Activated naive CD8-positive, alpha-beta T cell treated with anti-CD3 and anti-CD28 coated beads for 36 hours (primary cell): ENCODE measurements at regions not wholly inside any gene's neighbourhood (a gene's known extent, or its start where the extent isn't known, plus 50 kb on each side); places are given as distances from the start of the nearest gene placed in this dataset.

Experiments used
- DNase-seq: peaks from one replicate; pipeline ENCODE4 v3.0.0; 2021
- H3K27ac Mint-ChIP-seq: one replicate; pipeline ENCODE4 v1.8.0; 2022; ENCODE audit warnings: mild to moderate bottlenecking, moderate library complexity, mixed read lengths
- H3K27me3 Mint-ChIP-seq: one replicate; pipeline ENCODE4 v1.8.0; 2022; ENCODE audit warnings: mild to moderate bottlenecking, mixed read lengths
- H3K36me3 Mint-ChIP-seq: one replicate; pipeline ENCODE4 v1.8.0; 2021; ENCODE audit warnings: mild to moderate bottlenecking, mixed read lengths
- H3K4me1 Mint-ChIP-seq: one replicate; pipeline ENCODE4 v1.8.0; 2021; ENCODE audit warnings: mixed read lengths
- H3K4me3 Mint-ChIP-seq: one replicate; pipeline ENCODE4 v1.8.0; 2022; ENCODE audit warnings: mild to moderate bottlenecking, moderate library complexity, mixed read lengths
- H3K9me3 Mint-ChIP-seq: one replicate; pipeline ENCODE4 v1.8.0; 2022; ENCODE audit warnings: mixed read lengths

GRCh38 chr2:19801367-19802080, 100.3 kb downstream of the TTC32 start:
- Mint-ChIP-seq H3K27me3 (peaks cover 5% of the 10 kb centered on the region), H3K4me3 (no peak overlapping the region), H3K27ac (no peak overlapping the region), H3K9me3 (no peaks in the 10 kb centered on the region), H3K4me1 (no peaks in the 10 kb centered on the region), H3K36me3 (no peaks in the 10 kb centered on the region)
- DNase-seq = no peak

DNA sequence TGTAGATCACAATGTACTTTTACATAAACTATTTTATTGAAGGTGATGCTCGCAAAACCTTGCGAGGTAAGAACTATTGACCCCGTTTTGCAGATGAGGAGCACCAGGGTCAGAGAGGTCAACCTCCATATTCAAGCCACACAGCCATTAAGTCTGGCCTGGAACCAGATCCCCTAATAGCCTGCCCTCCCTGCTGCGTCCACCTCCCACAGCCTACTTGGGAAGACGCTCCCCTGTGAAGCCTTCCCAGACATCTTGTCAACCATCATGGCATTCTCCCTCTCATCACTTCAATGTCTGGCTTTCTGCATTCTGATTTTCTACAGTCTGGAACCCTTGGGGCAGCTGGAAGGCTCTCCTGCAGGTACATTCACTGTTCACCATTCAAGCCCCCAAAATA, 101.0 kb downstream of the TTC32 start:
- Mint-ChIP-seq H3K36me3 (no peaks in the 10 kb centered on the region), H3K9me3 (no peaks in the 10 kb centered on the region), H3K4me3 (no peak overlapping the region), H3K27me3 (peaks cover 5% of the 10 kb centered on the region), H3K4me1 (no peaks in the 10 kb centered on the region), H3K27ac (no peak overlapping the region)
- no peak for DNase-seq

DNA sequence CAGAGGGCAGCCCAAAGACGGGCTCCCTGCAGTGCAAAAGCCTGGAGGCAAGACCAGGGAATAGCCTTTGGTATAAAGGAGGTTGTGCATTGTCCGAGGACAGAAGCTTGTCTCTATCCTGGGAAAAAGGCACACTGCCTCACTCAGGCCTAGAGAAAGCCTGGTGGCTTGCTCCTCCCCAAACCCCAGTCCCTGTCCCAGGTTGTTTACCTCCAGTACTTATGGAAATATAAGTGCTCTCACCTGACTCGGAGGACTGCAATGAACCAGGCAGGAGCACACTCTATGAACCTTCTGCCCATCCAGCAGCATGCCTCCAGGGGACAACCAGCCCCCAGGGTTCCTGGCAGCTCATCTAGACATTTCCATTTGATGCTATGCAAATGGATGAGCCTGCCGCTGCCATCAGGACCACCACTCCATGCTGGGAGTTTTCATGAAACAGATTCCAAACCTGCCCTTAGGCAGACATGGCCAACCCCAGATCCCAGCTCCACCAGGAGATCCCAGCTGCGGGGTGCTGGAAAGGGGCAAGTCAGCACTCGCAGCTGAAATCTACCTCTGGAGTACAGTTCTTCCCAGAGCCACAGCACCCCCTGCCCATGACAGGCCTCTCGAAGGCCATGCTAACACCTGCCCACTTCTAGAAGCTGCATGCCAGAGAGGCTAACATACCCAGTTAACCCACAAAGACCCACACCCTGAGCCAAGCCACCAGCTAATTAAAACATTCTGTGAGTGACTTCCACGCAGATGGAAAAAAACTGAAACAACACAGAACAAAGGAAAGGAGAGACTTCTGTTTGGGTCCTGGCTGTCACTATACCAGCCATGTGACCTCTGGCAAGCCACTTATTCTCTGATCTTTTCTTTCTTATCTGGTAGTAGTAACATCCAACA, 101.7 kb downstream of the TTC32 start:
- DNase-seq = no peak
- Mint-ChIP-seq H3K36me3 (no peaks in the 10 kb centered on the region), H3K27ac (no peak overlapping the region), H3K27me3 (peaks cover under 1% of the 10 kb centered on the region), H3K4me1 (no peaks in the 10 kb centered on the region), H3K9me3 (no peaks in the 10 kb centered on the region), H3K4me3 (no peak overlapping the region)

GRCh38 chr2:19797871-19798270, 103.9 kb downstream of the TTC32 start:
- Mint-ChIP-seq H3K27ac (no peak overlapping the region), H3K4me3 (no peak overlapping the region)

DNA sequence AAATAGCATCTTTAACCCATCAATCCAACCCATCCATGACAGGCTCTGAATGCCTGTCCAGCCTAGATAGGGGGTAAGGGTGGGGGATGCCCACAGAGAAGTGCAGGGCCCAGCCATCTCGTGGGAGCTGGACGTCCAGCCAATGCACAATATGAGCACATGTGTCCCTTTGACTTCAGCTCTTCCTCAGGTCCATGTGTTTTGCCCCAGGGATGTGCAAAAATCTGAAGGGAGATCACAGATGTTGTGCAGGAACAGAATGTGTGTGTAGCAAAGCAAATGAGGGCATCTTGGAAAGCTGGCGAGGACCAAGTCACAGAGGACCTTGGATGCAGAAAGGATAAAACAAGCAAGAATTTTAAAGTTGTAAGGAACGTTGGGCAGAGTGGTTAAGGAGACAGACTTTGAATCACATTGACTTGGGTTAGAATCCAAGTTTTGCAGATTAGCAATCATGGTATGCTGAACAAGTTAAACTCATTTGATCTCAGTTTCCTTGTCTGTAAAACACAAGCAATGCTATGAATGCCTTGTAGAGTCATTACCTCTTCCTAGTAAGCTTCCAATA, 104.5 kb downstream of the TTC32 start:
- DNase-seq = no peak
- no peaks in the 10 kb centered on the region for H3K36me3 Mint-ChIP-seq
- no peak overlapping the region for H3K27ac Mint-ChIP-seq
- H3K4me3 Mint-ChIP-seq = no peak overlapping the region
- no peaks in the 10 kb centered on the region for H3K4me1 Mint-ChIP-seq
- no peaks in the 10 kb centered on the region for H3K27me3 Mint-ChIP-seq
- no peaks in the 10 kb centered on the region for H3K9me3 Mint-ChIP-seq

More at GRCh38 chr2:19797871-19798270, 103.9 kb downstream of the TTC32 start:
- no peaks in the 10 kb centered on the region for H3K4me1 Mint-ChIP-seq
- H3K9me3 Mint-ChIP-seq = no peaks in the 10 kb centered on the region
- H3K27me3 Mint-ChIP-seq = no peaks in the 10 kb centered on the region
- no peak for DNase-seq
- no peaks in the 10 kb centered on the region for H3K36me3 Mint-ChIP-seq

DNA sequence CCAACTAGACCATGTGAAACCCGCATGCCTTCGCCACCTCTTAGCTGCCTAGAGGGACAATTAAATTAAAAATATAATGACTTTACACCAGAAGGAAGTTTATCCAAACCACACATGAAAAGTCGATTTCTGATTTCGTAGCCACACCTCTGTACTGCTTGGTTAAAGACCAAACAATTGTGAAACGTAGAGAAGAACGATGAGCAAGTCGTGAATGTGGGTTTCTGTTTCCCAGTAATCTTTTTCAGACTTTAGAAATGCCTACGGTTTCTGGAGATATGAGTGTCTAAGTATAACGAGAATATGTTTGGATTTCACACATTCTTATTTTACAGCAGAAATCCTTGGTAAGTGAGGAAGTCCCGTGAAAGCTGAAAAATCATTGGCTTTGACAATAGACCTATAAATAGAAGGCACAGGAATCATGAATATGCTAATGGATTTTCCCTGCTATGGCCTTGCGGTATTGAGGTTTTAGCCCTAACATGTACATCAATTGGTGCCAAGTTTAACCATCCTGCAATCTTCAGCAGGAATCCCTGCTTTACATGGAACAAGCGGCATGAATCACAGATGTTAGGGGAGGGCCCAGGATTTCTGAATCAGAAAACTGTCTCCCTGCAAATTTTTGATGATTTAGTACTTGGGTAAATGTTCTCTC, 105.6 kb downstream of the TTC32 start:
- no peaks in the 10 kb centered on the region for H3K36me3 Mint-ChIP-seq
- H3K4me1 Mint-ChIP-seq = no peaks in the 10 kb centered on the region
- no peak overlapping the region for H3K27ac Mint-ChIP-seq
- H3K9me3 Mint-ChIP-seq = no peaks in the 10 kb centered on the region
- no peak for DNase-seq
- no peak overlapping the region for H3K4me3 Mint-ChIP-seq
- H3K27me3 Mint-ChIP-seq = no peaks in the 10 kb centered on the region

DNA sequence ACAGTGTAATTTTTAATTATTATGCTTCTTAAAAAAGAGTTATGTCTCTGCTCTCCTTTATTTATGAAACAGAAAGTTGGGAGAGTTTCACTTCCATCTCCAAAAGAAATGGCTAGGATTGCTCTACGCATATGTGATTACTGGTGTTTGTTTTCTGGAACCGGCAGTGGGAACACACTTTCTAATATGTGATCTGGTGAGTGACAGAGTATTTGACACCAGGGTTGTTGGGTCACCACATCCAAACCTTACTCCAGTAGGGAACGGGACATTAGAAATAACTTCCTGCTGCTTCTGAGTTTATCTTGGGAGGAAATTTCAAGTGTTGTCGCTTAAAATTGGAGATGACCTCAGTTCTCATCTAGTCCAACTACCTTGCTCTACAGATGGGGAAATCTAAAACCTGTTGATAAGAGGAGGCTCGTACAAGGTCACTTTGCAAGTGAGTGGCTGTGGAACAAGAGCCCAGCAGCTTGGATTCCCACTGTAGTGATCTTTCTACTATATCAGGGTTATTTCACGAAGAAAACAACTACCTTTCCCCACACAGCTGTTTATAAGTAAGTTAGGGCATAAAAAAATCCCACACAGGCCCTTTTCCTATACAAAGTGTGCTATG, 108.5 kb downstream of the TTC32 start:
- DNase-seq = no peak
- no peak overlapping the region for H3K4me3 Mint-ChIP-seq
- H3K36me3 Mint-ChIP-seq = no peaks in the 10 kb centered on the region
- no peaks in the 10 kb centered on the region for H3K9me3 Mint-ChIP-seq
- no peak overlapping the region for H3K27ac Mint-ChIP-seq
- H3K4me1 Mint-ChIP-seq = no peaks in the 10 kb centered on the region
- H3K27me3 Mint-ChIP-seq = no peaks in the 10 kb centered on the region

DNA sequence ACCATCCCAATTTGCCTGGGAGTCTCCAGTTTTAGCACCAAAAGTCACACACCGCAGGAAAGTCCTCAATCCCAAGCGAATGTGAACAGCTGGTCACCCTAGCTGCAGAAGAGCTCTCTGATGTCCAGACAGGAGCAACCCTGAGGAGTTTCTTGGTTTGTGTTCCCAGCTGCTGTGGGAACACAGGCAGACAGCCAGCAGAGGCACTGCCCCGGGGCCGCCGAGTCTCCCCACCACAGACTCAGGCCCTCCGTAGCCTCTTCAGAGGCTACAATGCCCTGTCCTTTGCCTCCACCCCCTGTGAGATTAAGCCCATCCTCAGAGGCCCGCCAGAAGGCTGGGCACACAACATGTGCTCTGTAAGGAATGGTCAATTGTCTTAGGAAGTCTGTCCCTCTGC, 111.5 kb downstream of the TTC32 start:
- no peaks in the 10 kb centered on the region for H3K4me1 Mint-ChIP-seq
- H3K4me3 Mint-ChIP-seq = no peak overlapping the region
- no peaks in the 10 kb centered on the region for H3K36me3 Mint-ChIP-seq
- H3K9me3 Mint-ChIP-seq = no peaks in the 10 kb centered on the region
- H3K27me3 Mint-ChIP-seq = peaks cover 3% of the 10 kb centered on the region
- H3K27ac Mint-ChIP-seq = no peak overlapping the region
- no peak for DNase-seq

GRCh38 chr2:19787134-19787533, 114.6 kb downstream of the TTC32 start:
- Mint-ChIP-seq H3K4me1 (no peaks in the 10 kb centered on the region), H3K4me3 (no peak overlapping the region), H3K27me3 (peaks cover 3% of the 10 kb centered on the region), H3K9me3 (no peaks in the 10 kb centered on the region), H3K36me3 (no peaks in the 10 kb centered on the region), H3K27ac (no peak overlapping the region)
- no peak for DNase-seq

GRCh38 chr2:19786408-19787058, 115.2 kb downstream of the TTC32 start:
- Mint-ChIP-seq H3K4me3 (no peak overlapping the region), H3K27me3 (peaks cover 3% of the 10 kb centered on the region), H3K4me1 (no peaks in the 10 kb centered on the region), H3K36me3 (no peaks in the 10 kb centered on the region), H3K9me3 (no peaks in the 10 kb centered on the region), H3K27ac (no peak overlapping the region)
- no peak for DNase-seq

- Mint-ChIP-seq H3K27ac (no peak overlapping the region), H3K4me3 (no peak overlapping the region), H3K9me3 (no peaks in the 10 kb centered on the region), H3K27me3 (peaks cover 3% of the 10 kb centered on the region), H3K36me3 (no peaks in the 10 kb centered on the region), H3K4me1 (no peaks in the 10 kb centered on the region)
- DNase-seq = no peak
These were observed 115.9 kb downstream of the TTC32 start for GRCh38 chr2:19785867-19786266.

- Mint-ChIP-seq H3K36me3 (no peaks in the 10 kb centered on the region), H3K27me3 (peaks cover 3% of the 10 kb centered on the region), H3K27ac (no peak overlapping the region), H3K4me1 (no peaks in the 10 kb centered on the region), H3K4me3 (no peak overlapping the region), H3K9me3 (no peaks in the 10 kb centered on the region)
- no peak for DNase-seq
These were observed 116.3 kb downstream of the TTC32 start for GRCh38 chr2:19785447-19785846.

DNA sequence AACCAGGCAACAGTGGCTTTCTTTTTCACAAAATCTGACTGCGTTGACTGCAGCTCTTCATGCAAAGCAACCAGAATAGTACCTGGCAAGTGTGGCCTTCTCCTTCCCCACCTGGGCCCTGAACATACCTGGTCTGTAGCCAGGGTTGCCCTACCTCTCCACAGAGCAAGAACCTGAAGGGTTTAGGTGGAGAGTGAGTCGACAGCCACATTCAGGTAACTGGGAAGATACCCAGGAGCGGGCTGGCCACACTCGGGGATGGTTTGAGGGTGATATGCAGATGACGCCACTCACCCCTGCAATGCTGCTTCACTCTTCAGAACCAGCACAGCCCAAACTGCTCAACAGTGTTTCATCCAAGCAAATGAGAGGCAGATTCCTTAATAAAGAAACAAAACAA, 117.3 kb downstream of the TTC32 start:
- Mint-ChIP-seq H3K4me1 (no peaks in the 10 kb centered on the region), H3K4me3 (no peak overlapping the region), H3K27ac (no peak overlapping the region), H3K9me3 (no peaks in the 10 kb centered on the region), H3K27me3 (peaks cover 3% of the 10 kb centered on the region), H3K36me3 (no peaks in the 10 kb centered on the region)
- DNase-seq = no peak

DNA sequence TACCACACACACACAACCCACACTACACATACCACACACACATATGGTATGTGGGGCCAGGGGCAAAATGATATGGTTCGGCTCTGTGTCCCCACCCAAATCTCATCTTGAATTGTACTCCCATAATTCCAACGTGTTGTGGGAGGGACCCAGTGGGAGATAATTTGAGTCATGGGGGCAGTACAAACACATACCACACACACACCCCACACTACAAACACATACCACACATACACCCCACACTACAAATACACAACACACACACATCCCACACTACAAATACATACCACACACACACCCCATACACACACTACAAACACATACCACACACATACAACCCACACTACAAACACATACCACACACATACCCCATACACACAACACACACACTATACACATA, 117.8 kb downstream of the TTC32 start:
- Mint-ChIP-seq H3K4me1 (no peaks in the 10 kb centered on the region), H3K9me3 (no peaks in the 10 kb centered on the region), H3K27me3 (peaks cover 3% of the 10 kb centered on the region), H3K4me3 (no peak overlapping the region), H3K27ac (no peak overlapping the region), H3K36me3 (no peaks in the 10 kb centered on the region)
- no peak for DNase-seq
